HFF-Myc (cell line): ENCODE measurements at regions not wholly inside any gene's neighbourhood (a gene's known extent, or its start where the extent isn't known, plus 50 kb on each side); places are given as distances from the start of the nearest gene placed in this dataset.

Experiments
- DNase-seq: peaks from one replicate; pipeline ENCODE4 v3.0.0-alpha.2; 2011; ENCODE audit warnings: low read depth; ENCODE audit errors: extremely low read depth
- H3K4me3 ChIP-seq: replicated peaks from 2 replicates; pipeline ENCODE4 v1.5.1; 2011; ENCODE audit warnings: low read depth, mild to moderate bottlenecking, control low read depth, low read length
- TF ChIP-seq, protein P1 (sequence below): IDR thresholded peaks from 2 replicates; pipeline ENCODE4 v1.5.1; 2012; ENCODE audit warnings: mild to moderate bottlenecking, low read depth, low read length, control low read depth; ENCODE audit errors: missing control alignments

DNA sequence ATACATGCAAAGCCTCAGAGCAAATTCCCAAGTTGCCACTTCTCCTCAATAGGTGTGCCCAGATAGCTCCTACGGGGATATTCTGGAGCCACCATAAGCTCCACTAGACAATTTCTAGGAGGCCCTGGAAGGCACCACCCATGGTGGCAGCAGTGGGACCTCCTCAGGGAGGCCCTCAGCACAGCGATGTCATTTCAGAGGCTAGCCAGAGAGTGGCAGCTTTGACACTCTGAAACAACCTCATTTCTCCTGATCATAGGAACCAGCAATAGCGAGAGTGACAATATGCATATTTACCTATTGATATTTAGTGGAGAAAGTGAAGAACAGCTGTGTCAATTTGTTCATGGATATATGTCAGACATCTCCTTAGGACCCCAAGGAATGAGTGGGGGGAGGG lies 612.3 kb downstream of the SOX5 start:
- TF ChIP-seq, protein P1, sequence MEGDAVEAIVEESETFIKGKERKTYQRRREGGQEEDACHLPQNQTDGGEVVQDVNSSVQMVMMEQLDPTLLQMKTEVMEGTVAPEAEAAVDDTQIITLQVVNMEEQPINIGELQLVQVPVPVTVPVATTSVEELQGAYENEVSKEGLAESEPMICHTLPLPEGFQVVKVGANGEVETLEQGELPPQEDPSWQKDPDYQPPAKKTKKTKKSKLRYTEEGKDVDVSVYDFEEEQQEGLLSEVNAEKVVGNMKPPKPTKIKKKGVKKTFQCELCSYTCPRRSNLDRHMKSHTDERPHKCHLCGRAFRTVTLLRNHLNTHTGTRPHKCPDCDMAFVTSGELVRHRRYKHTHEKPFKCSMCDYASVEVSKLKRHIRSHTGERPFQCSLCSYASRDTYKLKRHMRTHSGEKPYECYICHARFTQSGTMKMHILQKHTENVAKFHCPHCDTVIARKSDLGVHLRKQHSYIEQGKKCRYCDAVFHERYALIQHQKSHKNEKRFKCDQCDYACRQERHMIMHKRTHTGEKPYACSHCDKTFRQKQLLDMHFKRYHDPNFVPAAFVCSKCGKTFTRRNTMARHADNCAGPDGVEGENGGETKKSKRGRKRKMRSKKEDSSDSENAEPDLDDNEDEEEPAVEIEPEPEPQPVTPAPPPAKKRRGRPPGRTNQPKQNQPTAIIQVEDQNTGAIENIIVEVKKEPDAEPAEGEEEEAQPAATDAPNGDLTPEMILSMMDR = no peak
- DNase-seq = no peak
- H3K4me3 ChIP-seq = no peak overlapping the region

DNA sequence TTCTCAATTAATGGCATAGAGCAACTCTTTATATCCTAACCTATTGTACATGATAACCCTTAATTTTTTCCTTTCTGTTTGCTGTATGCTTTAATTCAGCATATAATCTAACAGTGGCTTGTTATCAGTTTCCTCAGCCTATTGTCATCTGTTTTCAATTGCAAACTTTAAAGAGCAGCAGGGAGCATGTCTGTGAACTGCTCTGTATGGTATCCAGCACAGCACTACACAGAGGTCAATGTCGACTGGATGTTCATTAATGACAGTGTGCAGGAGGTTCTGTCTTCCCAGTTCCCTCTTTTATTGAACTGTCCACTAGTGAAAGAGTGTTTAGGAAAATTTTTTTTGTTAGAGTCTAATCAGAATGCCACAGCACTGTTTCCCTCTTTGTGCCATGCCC lies 609.1 kb downstream of the SOX5 start:
- TF ChIP-seq, protein P1 = no peak
- no peak for DNase-seq
- no peak overlapping the region for H3K4me3 ChIP-seq

DNA sequence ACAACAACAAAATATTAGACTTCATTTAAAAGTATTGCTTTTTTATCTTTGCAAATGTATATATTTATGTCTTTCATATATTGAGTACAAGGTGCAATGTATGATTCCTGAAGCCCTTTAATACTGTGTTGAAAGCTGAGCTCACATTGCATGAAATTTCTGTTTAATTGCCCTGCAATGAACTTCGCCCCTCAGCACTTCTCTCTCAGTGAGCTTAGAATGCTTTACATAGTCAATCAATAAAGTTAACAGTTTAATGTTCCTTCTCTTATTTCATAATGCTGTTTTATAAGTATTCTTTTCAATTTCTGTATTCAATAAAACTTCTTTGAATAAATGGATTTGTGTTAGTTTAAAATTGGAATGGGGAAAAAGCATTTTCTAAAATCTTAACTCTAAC lies 607.1 kb downstream of the SOX5 start:
- DNase-seq = no peak
- H3K4me3 ChIP-seq = no peak overlapping the region
- TF ChIP-seq, protein P1 = no peak

DNA sequence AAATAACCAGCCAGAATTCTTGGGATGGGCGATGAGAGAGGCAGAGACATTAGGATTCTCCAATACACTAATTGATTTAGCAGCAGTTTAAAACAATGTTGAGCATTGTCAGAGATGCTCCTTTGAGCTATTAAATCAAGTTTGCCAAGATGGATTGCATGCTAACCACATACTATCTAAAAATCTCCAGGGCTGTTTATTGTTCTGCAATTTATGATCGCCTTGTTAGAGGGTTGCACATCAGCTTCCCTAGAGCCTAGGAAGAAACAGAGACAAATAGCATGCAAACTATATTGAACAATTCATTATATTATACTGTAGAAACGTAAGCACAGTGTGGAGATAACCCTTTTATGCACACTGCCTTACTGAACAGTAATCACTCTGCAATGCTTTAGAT lies 599.9 kb downstream of the SOX5 start:
- H3K4me3 ChIP-seq = no peak overlapping the region
- no peak for DNase-seq
- TF ChIP-seq, protein P1 = no peak

DNA sequence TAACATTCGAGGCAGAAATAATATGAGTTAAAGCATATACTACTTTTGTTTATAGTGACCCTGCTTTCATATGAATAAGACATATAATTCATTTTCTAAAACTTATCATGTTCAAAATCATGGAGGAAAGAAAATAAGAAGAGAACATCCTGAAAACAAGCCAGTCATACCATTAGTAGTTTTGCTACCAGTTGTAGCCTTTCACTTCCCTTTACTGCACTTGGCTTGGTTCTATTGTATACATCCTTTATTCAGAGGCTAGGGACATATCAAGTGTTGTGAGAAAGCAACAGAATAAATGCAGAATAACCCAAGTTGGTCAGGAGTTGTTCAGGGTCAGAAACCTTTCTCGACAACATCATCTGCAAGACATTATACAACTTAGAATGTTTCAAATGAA lies 598.7 kb downstream of the SOX5 start:
- H3K4me3 ChIP-seq = no peak overlapping the region
- no peak for DNase-seq
- TF ChIP-seq, protein P1 = no peak

DNA sequence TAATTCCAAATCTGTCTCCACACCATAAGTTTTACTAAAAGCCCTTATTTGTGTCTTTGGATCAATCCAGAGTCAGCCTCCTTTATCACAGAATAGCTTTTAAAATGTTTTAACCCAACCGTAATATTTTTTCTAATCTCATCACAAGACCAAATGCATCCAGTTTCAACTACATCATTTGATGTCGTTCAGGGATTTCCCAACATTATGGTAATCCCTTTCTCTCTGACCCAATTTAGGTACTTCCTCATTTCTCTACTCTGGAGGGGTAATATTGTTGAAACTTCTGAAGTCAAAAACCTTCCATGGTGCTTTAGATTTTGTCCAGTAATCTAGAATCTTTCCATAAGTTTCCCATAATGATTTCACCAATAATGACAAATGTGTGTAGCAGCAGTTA lies 596.8 kb downstream of the SOX5 start:
- TF ChIP-seq, protein P1 = no peak
- DNase-seq = no peak
- no peak overlapping the region for H3K4me3 ChIP-seq

DNA sequence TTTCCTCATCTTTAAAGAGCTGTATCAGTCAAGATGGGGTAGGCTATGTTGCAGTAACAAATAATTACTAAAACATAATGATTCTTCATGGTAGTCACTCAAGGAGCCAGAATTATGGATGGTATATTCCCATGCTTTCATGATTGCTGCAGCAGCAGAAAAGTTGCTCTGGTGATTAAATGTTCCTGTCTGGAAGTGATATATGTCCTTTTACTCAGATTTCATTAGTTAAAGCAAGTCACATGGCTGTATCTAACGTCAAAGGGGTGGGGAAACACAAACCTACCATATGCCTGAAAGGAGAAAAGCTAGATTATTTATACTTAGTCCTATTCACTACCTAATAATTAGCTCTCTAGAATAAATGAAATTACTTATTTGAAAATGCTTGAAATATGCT lies 594.7 kb downstream of the SOX5 start:
- TF ChIP-seq, protein P1 = no peak
- no peak for DNase-seq
- no peak overlapping the region for H3K4me3 ChIP-seq
